Activated naive CD4-positive, alpha-beta T cell treated with anti-CD3 and anti-CD28 coated beads, Interleukin-2, amount 50 U/mL, for 72 hours (primary cell): ENCODE measurements at regions not wholly inside any gene's neighbourhood (a gene's known extent, or its start where the extent isn't known, plus 50 kb on each side); places are given as distances from the start of the nearest gene placed in this dataset.

Source experiments
- ATAC-seq, 2 donors: fragments of 150-1000 bp; cut with Tn5 transposase; 2 replicates each; pipeline ENCODE4 v1.10.0; 2021; ENCODE audit warnings: mild to moderate bottlenecking in 2 of 2, moderate library complexity in 2 of 2
- DNase-seq, 2 donors: peaks; one replicate each; pipeline ENCODE4 v3.0.0; 2021 to 2022; ENCODE audit warnings: low spot score in 2 of 2
- H3K27ac Mint-ChIP-seq, 2 donors: one replicate each; pipeline ENCODE4 v1.8.0; 2022; ENCODE audit warnings: mild to moderate bottlenecking in 2 of 2, mixed read lengths in 2 of 2
- H3K36me3 Mint-ChIP-seq, 2 donors: one replicate each; pipeline ENCODE4 v1.8.0; 2022; ENCODE audit warnings: mixed read lengths in 2 of 2
- H3K9me3 Mint-ChIP-seq, 2 donors: one replicate each; pipeline ENCODE4 v1.8.0; 2022; ENCODE audit warnings: mixed read lengths in 2 of 2

DNA sequence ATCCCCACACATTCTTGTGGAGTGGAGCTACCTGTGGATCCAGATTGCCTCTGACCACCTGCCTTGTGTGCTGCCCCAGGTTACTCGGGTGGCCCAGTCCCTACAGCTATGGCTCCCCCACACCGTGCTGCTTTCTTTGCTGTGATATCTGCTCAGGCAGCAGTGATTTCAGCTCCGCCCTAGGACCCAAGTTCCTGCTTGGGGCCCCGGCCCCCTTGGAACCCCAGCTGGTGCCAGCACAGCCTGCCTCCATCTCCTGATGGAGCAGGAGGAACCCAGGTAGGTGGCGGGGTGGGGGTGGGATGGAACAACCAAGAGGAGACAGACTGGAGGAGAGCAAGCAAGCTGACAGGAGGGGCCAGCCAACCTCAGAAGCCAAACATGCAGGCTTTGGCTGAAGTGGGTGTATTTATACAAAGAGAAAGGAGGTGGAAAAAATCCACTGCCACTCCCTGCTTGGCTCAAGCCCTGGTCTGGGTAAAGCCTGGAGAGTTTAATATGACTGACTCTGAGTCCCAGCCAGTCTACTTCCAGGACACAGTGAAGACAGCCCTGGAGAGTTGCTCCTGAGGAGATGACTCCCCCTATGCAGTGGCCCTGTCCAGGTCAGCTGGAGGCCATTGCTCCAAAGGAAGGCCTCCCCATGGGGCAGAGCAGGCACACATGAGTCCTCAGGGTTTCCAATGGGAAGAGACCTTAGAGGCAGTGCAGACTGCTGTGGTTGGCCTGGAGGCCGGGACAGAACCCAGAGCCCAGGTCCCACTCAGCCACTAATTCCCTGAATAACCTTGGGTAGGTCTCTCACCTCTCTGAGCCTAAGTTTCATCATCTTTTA lies 197.1 kb upstream of the MAMLD1 start:
- Mint-ChIP-seq H3K27ac (no peak overlapping the region), H3K36me3 (no peaks in the 10 kb centered on the region), H3K9me3 (no peaks in the 10 kb centered on the region)
- ATAC-seq (no peak), DNase-seq (no peak)

DNA sequence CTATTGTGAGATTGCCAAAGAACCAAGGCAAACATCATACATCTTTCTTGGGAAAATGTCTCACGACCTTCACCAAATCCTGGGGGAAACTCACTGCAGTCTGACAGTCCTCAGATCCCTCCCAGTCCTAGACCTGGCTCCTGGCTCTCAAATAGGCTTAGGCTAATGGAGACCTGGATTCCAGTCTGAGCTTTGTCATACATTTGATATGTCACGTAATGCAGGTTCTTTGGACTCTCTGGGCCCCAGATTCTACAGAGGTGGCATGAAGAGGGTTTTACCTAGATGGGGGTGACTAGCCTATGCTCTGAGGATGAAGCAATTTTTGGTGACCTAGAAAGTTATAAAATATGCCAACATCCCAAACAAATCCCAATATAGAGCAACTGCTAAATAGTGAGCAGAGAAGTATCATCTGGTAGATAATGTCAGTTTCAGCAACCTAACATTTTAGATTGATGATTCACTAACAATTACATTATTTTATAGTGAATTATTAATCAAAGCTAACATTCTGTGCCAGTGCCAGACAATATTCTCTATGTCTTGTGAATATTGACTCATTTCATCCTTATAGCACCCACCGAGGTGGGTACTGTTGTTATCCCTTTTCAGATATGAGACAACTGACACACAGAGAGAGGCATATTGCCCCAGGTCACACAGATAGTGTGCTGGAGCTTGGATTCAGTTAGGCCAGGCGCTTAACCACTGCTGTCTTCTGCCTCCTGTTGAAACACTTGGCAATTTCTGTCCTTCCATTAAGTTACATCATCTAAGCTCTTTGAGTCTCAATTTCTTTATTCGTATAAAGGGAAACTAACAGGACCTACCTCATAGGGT lies 195.4 kb upstream of the MAMLD1 start:
- H3K27ac Mint-ChIP-seq = no peak overlapping the region
- H3K36me3 Mint-ChIP-seq = no peaks in the 10 kb centered on the region
- no peaks in the 10 kb centered on the region for H3K9me3 Mint-ChIP-seq

GRCh38 chrX:150182161-150182560 lies 181.0 kb upstream of the MAMLD1 start:
- H3K9me3 Mint-ChIP-seq = peaks cover 0 to 7% of the 10 kb centered on the region in 2 donors
- H3K36me3 Mint-ChIP-seq = peaks cover 5% of the 10 kb centered on the region in 2 donors
- ATAC-seq (no peak), DNase-seq (no peak)
- no peak overlapping the region for H3K27ac Mint-ChIP-seq

More for the DNA sequence above, 195.4 kb upstream of the MAMLD1 start:
- DNase-seq = no peak
- ATAC-seq = no peak

DNA sequence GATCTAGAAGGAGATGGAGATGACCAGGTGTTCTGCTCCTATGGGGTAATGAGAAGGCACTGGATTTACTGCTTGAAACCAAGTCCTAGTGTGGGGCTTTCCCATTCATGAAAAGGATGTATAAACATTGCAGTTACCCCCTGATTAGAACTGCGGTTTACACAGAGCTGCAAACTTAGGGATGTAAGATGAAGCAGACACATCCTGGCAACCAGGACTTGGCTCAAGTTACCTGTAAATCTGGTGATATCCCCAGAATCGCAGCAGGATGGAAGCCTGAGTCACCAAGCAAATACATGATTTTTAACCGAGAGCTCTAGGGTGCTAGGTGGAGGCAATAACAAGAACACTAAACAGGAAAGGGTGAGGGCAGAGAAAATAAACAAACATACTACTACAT lies 178.6 kb upstream of the MAMLD1 start:
- DNase-seq (no peak), ATAC-seq (no peak)
- H3K9me3 Mint-ChIP-seq = peaks cover 0 to 1% of the 10 kb centered on the region in 2 donors
- H3K27ac Mint-ChIP-seq = no peak overlapping the region
- H3K36me3 Mint-ChIP-seq = peaks cover 1 to 2% of the 10 kb centered on the region in 2 donors

- DNase-seq = no peak
- Mint-ChIP-seq H3K36me3 (no peaks in the 10 kb centered on the region), H3K9me3 (no peaks in the 10 kb centered on the region), H3K27ac (no peak overlapping the region)
- ATAC-seq = no peak
These were observed 177.4 kb upstream of the MAMLD1 start for GRCh38 chrX:150185766-150186165.

GRCh38 chrX:150192816-150193215 lies 170.3 kb upstream of the MAMLD1 start:
- ATAC-seq (no peak), DNase-seq (no peak)
- Mint-ChIP-seq H3K9me3 (no peaks in the 10 kb centered on the region), H3K36me3 (no peaks in the 10 kb centered on the region), H3K27ac (no peak overlapping the region)

- no peak for ATAC-seq
- Mint-ChIP-seq H3K27ac (no peak overlapping the region), H3K9me3 (no peaks in the 10 kb centered on the region), H3K36me3 (no peaks in the 10 kb centered on the region)
- DNase-seq = no peak
These were observed 166.8 kb upstream of the MAMLD1 start for GRCh38 chrX:150196285-150196684.

GRCh38 chrX:150197388-150197787 lies 165.7 kb upstream of the MAMLD1 start:
- DNase-seq = no peak
- no peaks in the 10 kb centered on the region for H3K9me3 Mint-ChIP-seq
- H3K27ac Mint-ChIP-seq = no peak overlapping the region
- ATAC-seq = no peak
- no peaks in the 10 kb centered on the region for H3K36me3 Mint-ChIP-seq

GRCh38 chrX:150198776-150199175 lies 164.3 kb upstream of the MAMLD1 start:
- Mint-ChIP-seq H3K27ac (no peak overlapping the region), H3K9me3 (no peaks in the 10 kb centered on the region), H3K36me3 (no peaks in the 10 kb centered on the region)
- no peak for DNase-seq
- no peak for ATAC-seq

DNA sequence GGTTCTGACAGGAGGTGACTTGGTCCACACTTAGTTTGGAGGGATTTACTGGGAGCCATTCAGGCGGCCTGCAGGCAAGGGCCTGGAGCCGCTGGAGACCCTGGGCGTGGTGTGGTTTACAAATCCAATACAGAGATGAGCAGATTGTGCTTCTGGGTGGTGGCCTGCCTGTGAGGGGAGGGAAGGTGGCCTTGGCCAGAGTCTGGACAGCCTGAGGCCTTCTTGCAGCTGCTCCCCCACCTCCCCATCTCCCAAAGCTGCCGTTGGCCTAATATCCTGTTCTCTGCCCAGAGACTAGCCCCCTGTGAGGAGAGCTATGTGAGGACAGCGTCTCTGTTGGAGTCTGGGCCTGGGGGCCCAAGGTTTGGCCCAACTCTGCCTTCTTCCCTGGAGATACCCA lies 163.9 kb upstream of the MAMLD1 start:
- ATAC-seq (no peak), DNase-seq (no peak)
- H3K36me3 Mint-ChIP-seq = no peaks in the 10 kb centered on the region
- no peaks in the 10 kb centered on the region for H3K9me3 Mint-ChIP-seq
- no peak overlapping the region for H3K27ac Mint-ChIP-seq

DNA sequence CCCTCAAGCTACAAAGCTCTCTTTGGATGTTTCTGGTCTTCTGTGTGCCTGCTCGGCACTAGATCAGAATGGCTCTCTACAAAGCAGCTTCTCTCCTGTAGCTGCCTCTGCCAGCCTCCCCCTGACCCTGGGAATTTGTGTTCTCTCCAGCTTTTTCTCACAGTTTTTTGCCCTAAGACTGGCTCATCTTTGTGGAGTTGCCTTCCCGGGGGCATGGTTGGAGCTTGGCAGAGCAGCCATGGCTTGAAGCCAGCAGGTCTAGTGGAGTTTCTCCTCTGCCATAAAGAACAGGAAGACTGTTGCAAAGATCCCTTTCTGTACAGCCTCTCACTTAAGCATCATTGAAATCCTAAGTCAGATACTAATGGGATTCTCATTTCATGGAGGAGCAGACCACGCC lies 163.3 kb upstream of the MAMLD1 start:
- DNase-seq (no peak), ATAC-seq (no peak)
- H3K36me3 Mint-ChIP-seq = no peaks in the 10 kb centered on the region
- no peak overlapping the region for H3K27ac Mint-ChIP-seq
- no peaks in the 10 kb centered on the region for H3K9me3 Mint-ChIP-seq

DNA sequence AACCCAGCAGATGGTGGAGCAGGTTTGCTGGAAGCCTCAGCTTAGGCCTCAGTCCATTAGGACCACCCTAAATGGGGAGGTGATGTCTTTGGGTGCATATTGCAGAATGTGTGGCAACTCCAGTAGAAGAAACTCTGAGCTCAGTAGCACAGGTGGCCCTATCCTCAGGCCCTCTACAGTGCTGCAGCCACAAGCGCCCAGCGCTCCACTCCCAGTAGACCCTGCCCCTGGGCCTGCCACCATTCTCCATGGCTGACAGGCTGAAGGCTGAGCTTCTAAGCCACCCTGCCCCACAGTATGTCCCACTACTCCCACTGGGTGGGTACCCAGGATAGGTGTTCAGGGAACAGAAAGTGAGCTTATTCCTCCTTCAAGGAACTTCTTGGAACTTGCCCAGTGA lies 162.8 kb upstream of the MAMLD1 start:
- ATAC-seq = no peak
- Mint-ChIP-seq H3K36me3 (no peaks in the 10 kb centered on the region), H3K27ac (no peak overlapping the region), H3K9me3 (no peaks in the 10 kb centered on the region)
- DNase-seq = no peak

- DNase-seq = peak; percentile 50 to 79
- peak; percentile 99 to 100 for ATAC-seq
- Mint-ChIP-seq H3K36me3 (no peaks in the 10 kb centered on the region), H3K27ac (peak overlapping the region in 1 of 2 donors; percentile 49), H3K9me3 (no peaks in the 10 kb centered on the region)
These were observed 162.3 kb upstream of the MAMLD1 start for GRCh38 chrX:150200820-150201287.

GRCh38 chrX:150201391-150201790 lies 161.7 kb upstream of the MAMLD1 start:
- no peak for DNase-seq
- ATAC-seq = no peak
- H3K36me3 Mint-ChIP-seq = no peaks in the 10 kb centered on the region
- H3K9me3 Mint-ChIP-seq = no peaks in the 10 kb centered on the region
- peak overlapping the region in 1 of 2 donors; percentile 49 for H3K27ac Mint-ChIP-seq

GRCh38 chrX:150201841-150202240 lies 161.3 kb upstream of the MAMLD1 start:
- no peak overlapping the region for H3K27ac Mint-ChIP-seq
- DNase-seq (no peak), ATAC-seq (no peak)
- H3K9me3 Mint-ChIP-seq = no peaks in the 10 kb centered on the region
- no peaks in the 10 kb centered on the region for H3K36me3 Mint-ChIP-seq

DNA sequence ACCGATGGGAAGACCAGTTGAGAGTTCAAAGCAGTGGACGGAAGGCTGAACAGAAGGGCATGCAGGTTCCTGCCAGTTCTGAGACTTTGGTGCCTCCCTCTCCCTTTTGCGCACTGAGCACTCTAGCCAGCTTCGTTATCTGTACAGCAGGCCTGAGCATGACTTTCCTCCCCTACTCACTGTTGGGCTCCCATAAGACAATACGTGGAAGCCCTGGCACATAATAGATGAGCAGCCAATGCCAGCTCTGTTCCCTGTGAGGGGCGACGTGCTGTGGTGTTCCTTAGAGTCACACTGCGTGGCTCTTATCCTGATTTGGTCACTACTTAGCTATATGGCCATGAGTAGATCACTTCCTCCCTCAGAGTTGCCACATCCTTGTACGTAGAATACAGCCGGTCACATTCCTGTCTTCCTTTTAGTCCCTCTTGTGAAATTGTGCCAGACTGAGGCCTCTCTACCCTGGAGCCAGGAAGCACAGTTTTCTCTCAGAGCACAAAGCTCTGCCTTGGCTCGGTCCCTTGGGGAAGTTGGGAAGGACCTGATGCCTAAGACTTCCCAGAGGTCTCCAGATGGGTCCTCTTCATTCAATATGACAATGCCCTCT lies 160.4 kb upstream of the MAMLD1 start:
- Mint-ChIP-seq H3K27ac (no peak overlapping the region), H3K9me3 (no peaks in the 10 kb centered on the region), H3K36me3 (no peaks in the 10 kb centered on the region)
- DNase-seq = no peak
- no peak for ATAC-seq

- H3K9me3 Mint-ChIP-seq = no peaks in the 10 kb centered on the region
- no peak overlapping the region for H3K27ac Mint-ChIP-seq
- DNase-seq (no peak), ATAC-seq (no peak)
- no peaks in the 10 kb centered on the region for H3K36me3 Mint-ChIP-seq
These were observed 159.9 kb upstream of the MAMLD1 start for GRCh38 chrX:150203248-150203645.
